ENCODE measurements at regions not wholly inside any gene's neighbourhood (a gene's known extent, or its start where the extent isn't known, plus 50 kb on each side); places are given as distances from the start of the nearest gene placed in this dataset.

DNA sequence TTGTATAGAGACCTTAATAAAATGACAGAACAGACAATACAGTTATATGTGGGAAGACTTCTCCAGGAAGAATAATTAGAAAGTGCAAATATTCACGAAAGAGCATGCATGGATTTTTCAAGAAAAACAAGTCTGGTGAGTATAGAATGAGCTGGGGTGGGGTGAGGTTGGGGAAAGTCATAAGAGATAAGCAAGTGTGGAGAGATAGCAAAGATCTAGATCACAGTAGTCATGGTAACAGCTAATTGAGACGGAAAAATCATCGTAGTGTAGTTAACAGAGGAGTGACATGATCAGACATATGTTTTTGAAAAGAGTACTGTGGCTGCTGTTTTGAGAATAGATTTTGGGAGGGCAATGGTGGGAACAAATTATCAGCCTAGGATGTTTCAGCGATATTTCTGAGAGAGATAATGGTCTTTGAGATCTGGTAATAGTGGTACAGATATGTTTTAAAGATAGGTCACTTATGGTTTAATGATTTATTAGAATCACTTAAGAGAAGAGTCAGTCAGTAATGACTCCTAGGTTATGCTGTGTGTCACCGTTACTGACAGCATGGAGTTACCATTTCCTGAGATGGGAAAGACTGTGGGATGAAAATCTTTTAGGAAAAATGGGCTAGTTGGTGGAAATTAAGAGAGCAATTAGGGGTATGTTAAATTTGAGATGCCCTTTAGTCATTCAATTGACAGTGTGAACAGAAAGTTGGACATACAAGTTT is 248.5 kb upstream of the SLC8A1 start:
- no peak for TF ChIP-seq POLR2A (IDR thresholded peaks at IDR 0.05)
- TF ChIP-seq CTCF (IDR thresholded peaks at IDR 0.05): no peak

Measured in esophagus squamous epithelium (tissue), 4 donors.